Psoas muscle (tissue), 7 donors: ENCODE measurements at regions not wholly inside any gene's neighbourhood (a gene's known extent, or its start where the extent isn't known, plus 50 kb on each side); places are given as distances from the start of the nearest gene placed in this dataset.
A peak's percentile ranks its signal among the peaks of the same experiment; 100 is the strongest.
"Not testable (repeated sequence)": the region's sequence is repeated elsewhere in the genome, so short reads cannot be mapped to it uniquely, and the experiment has no call there.

Experiments
- ATAC-seq, 4 donors: fragments of 200-7000 bp; cut with Tn5 transposase; one replicate each; pipeline ENCODE4 v1.9.1; 2020; ENCODE audit warnings: moderate library complexity in 3 of 4, mild to moderate bottlenecking in 2 of 4
- DNase-seq, 2 donors: peaks; one replicate each; pipeline ENCODE4 v3.0.0-alpha.2; 2020
- H3K27ac ChIP-seq: fragments of 200-600 bp; one replicate; pipeline ENCODE4 v1.8.0; 2022
- H3K27me3 ChIP-seq, 3 donors: fragments of 200-600 bp in 1 of 3; one replicate each; pipeline versions ENCODE4 v1.6.1 to v1.8.0; 2013 to 2022; ENCODE audit warnings: low read length in 2 of 3, mild to moderate bottlenecking in 2 of 3, moderate library complexity in 1 of 3; ENCODE audit not compliant: insufficient read depth in 3 of 3
- H3K36me3 ChIP-seq, 2 donors: fragments of 200-600 bp in 1 of 2; one replicate each; pipeline versions ENCODE4 v1.6.1 to v1.8.0; 2013 to 2022; ENCODE audit warnings: low read depth in 1 of 2, mild to moderate bottlenecking in 1 of 2, moderate library complexity in 1 of 2; ENCODE audit not compliant: insufficient read depth in 1 of 2
- H3K4me1 ChIP-seq: fragments of 200-600 bp; one replicate; pipeline ENCODE4 v1.8.0; 2022
- H3K4me3 ChIP-seq: fragments of 200-600 bp; one replicate; pipeline ENCODE4 v1.8.0; 2022; ENCODE audit warnings: mild to moderate bottlenecking
- H3K9me3 ChIP-seq: fragments of 200-600 bp; one replicate; pipeline ENCODE4 v1.8.0; 2022
- CTCF ChIP-seq: fragments of 200-600 bp; IDR thresholded peaks from one replicate; pipeline ENCODE4 v1.8.0; 2022; ENCODE audit warnings: antibody characterized with exemption
- WGBS, 3 donors: extraction: QIAGEN DNeasy Blood & Tissue Kit; methylation state at CpG; one replicate each; pipeline versions ENCODE4 v1.1.6 to v1.1.7; 2013; 5-methylcytosine and 5-hydroxymethylcytosine counted together
- intact Hi-C, 2 donors: fragments of 100-400 bp; cut with DNase I; formaldehyde crosslinking; loops; one replicate each; pipeline versions ENCODE4 v1.11.0 to v1.14.2; 2022
- donor health status: healthy with polysubstance abuse.
- donor health status: DM: no; HTN: no; CAD: no; lungs with moderate emphysema.
- donor health status: Bipolar disorder and iron deficiency.
- donor health status: healthy.
- donor health status: DM: yes; HTN: yes; CAD: no.
- donor health status: DM: no; HTN: no; CAD: no.
- donor health status: DM: yes; HTN: yes; CAD: no.

- DNase-seq (no peak), ATAC-seq (no peak)
- TF ChIP-seq CTCF: no peak
- Histone ChIP-seq H3K36me3 (no peaks in the 10 kb centered on the region), H3K4me3 (no peak overlapping the region), H3K27ac (no peak overlapping the region), H3K9me3 (no peaks in the 10 kb centered on the region), H3K4me1 (no peaks in the 10 kb centered on the region), H3K27me3 (peaks cover 0 to 2% (median 0%) of the 10 kb centered on the region in 3 donors)
- 77 to 85% (median 81%) methylated on average over 4 of the region's 4 CpGs for WGBS, 3 donors
- intact Hi-C loops: no loop called here
Observed at GRCh38 chr6:11374036-11375010, 141.9 kb upstream of the NEDD9 start.

DNA sequence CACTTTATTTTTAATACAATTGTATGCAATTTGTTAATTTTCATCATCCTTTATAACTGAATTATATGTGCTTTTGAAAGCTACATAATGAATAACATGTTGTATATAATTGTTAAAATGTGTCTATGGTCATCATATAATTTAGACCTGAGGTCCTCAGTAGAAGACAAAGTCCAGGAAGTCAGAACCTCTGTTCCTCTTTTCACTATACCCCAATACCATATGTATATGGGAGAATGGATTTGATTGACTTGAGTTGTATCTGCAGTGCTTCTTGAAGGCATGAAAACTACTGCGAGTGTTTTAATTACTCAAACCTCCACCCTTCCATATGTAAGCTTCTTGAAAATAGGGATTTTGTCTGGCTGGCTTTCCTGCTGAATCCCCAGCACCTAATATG lies 140.7 kb upstream of the NEDD9 start:
- no peak overlapping the region for H3K27ac ChIP-seq
- WGBS, 3 donors: 90 to 100% (median 95%) methylated on average over 1 of the region's 1 CpG
- H3K9me3 ChIP-seq: no peaks in the 10 kb centered on the region
- intact Hi-C loops: no loop called here
- ATAC-seq (no peak), DNase-seq (no peak)
- no peaks in the 10 kb centered on the region for H3K27me3 ChIP-seq
- no peaks in the 10 kb centered on the region for H3K4me1 ChIP-seq
- no peak overlapping the region for H3K4me3 ChIP-seq
- no peak for TF ChIP-seq CTCF
- H3K36me3 ChIP-seq: no peaks in the 10 kb centered on the region

DNA sequence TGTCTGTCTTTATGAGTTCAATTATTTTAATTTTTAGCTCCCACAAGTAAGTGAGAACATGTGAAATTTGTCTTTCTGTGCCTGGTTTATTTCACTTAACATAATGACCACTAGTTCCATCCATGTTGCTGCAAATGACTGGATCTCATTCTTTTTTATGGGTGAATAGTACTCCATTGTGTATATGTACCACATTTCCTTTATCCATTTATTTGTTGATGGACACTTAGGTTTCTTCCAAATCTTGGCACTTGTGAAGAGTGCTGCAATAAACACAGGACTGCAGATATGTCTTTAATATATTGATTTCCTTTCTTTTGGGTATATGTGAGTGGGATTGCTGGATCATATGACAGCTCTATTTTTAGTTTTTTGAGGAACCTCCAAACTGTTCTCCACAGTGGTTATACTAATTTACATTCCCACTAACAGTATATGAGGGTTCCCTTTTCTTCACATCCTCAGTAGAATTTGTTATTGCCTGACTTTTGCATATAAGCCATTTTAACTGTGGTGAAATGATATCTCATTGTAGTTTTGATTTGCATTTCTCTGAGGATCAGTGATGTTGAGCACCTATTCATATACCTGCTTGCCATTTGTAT lies 139.8 kb upstream of the NEDD9 start:
- H3K27ac ChIP-seq, DNase-seq, H3K4me1 ChIP-seq, intact Hi-C loops, H3K4me3 ChIP-seq, H3K36me3 ChIP-seq, H3K27me3 ChIP-seq, H3K9me3 ChIP-seq, ATAC-seq: not testable (repeated sequence)

- no peaks in the 10 kb centered on the region for H3K4me1 ChIP-seq
- TF ChIP-seq CTCF: no peak
- no peaks in the 10 kb centered on the region for H3K36me3 ChIP-seq
- no peak for DNase-seq
- ATAC-seq: peak in 3 of 4 donors; percentile 27 to 44 (median 30)
- H3K27me3 ChIP-seq: no peaks in the 10 kb centered on the region
- H3K27ac ChIP-seq: peak overlapping the region; percentile 67
- 63 to 70% (median 65%) methylated on average over 24 of the region's 24 CpGs for WGBS, 3 donors
- H3K9me3 ChIP-seq: no peaks in the 10 kb centered on the region
- intact Hi-C loops: no loop called here
- H3K4me3 ChIP-seq: no peak overlapping the region
Observed at GRCh38 chr6:11370191-11371018, 137.9 kb upstream of the NEDD9 start.

GRCh38 chr6:11368760-11369159 lies 136.3 kb upstream of the NEDD9 start:
- TF ChIP-seq CTCF: no peak
- H3K36me3 ChIP-seq: no peaks in the 10 kb centered on the region
- intact Hi-C loops: loop anchor here in 1 of 2 donors (5.0 kb wide), 1 partner anchor 136 kb away; the partner anchor contains the start of gene NEDD9
- H3K4me3 ChIP-seq: no peak overlapping the region
- H3K27ac ChIP-seq: peak overlapping the region; percentile 59
- 15 to 27% (median 26%) methylated on average over 1 of the region's 1 CpG for WGBS, 3 donors
- DNase-seq (no peak), ATAC-seq (no peak)
- H3K27me3 ChIP-seq: no peaks in the 10 kb centered on the region
- H3K4me1 ChIP-seq: no peaks in the 10 kb centered on the region
- H3K9me3 ChIP-seq: no peaks in the 10 kb centered on the region
